ENCODE measurements at regions not wholly inside any gene's neighbourhood (a gene's known extent, or its start where the extent isn't known, plus 50 kb on each side); places are given as distances from the start of the nearest gene placed in this dataset.

DNA sequence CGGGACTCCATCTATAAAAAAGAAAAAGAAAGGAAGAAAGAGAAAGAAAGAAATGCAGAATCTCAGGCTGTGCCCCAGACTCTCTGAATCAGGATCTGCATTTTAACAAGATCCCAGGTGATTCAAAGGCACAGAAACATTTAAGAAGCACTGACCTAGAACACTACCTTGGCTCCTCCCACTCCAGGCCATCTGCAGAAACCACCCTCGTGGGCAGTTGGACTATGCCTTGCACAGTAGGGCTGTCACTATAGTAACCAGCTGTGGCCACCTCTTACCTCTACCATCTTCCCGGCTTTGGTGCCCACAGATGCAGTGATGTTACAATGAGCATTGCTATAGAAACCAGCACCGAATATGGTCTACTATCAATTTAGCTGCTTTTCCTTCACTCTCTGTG is 110.9 kb upstream of the PWP1 start:
- ChIA-PET POLR2A (no interaction called here), CTCF (ENCODE audit: unreplicated experiment) (no interaction called here)
- H3K4me2 ChIP-seq (ENCODE audit: low read length) = no peak overlapping the region

DNA sequence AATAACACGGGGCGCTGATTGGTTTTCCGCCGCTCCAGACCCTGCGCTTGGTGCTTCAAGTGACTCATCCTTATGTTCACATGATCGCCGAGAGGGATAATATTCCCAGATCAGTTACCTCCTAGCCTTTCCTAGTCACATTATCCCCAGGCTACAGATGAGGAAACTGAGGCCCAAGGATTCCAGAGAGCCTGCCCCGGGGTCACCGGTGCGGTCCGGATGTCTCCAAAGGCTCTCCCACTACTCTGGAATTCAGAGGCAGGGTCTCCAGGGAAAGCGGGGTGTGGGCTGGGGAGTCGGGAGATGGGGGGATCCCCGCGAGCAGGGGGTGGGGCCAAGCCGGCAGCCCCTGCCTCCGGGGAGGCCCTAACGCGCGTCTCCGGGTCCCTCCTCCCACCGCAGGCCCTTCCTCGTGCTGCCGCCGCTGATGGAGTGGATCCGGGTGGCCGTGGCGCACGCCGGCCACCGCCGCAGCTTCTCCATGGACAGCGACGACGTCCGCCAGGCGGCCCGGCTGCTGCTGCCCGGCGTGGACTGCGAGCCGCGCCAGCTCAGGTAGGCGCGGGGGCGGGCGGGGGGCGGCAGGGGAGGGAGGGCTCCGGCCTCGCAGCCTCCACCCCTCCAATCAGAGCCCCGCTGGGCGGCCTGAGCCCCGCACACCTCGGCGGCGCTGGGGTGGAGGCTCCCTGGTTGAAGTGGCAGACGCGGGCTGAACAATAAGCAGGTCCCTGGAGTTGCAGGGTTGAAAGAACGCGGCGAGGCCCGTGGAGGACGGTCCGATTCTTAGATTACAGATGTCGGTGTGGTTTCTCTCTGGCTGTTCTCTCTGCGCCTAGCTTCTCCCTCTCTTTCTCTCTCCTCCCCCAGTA is 104.6 kb upstream of the PWP1 start:
- ChIA-PET POLR2A (no interaction called here), CTCF (ENCODE audit: unreplicated experiment) (no interaction called here)
- no peaks in the 10 kb centered on the region for H3K9me2 ChIP-seq (ENCODE audit: insufficient read depth, low read length)
- no peak overlapping the region for H2AFZ ChIP-seq (ENCODE audit: low read length)
- no peak overlapping the region for H3K27ac ChIP-seq (ENCODE audit: low read depth, low read length, poor library complexity, severe bottlenecking)
- no peaks in the 10 kb centered on the region for H4K20me1 ChIP-seq (ENCODE audit: insufficient read depth, low read length)
- no peak overlapping the region for H3K4me3 ChIP-seq (ENCODE audit: low read depth, low read length, poor library complexity, severe bottlenecking)
- no peak for DNase-seq (ENCODE audit: low spot score)
- no peak for TF ChIP-seq EZH2phosphoT487 (IDR thresholded peaks at IDR 0.05; ENCODE audit: borderline replicate concordance, low read depth, low read length)
- TF ChIP-seq, protein P1, sequence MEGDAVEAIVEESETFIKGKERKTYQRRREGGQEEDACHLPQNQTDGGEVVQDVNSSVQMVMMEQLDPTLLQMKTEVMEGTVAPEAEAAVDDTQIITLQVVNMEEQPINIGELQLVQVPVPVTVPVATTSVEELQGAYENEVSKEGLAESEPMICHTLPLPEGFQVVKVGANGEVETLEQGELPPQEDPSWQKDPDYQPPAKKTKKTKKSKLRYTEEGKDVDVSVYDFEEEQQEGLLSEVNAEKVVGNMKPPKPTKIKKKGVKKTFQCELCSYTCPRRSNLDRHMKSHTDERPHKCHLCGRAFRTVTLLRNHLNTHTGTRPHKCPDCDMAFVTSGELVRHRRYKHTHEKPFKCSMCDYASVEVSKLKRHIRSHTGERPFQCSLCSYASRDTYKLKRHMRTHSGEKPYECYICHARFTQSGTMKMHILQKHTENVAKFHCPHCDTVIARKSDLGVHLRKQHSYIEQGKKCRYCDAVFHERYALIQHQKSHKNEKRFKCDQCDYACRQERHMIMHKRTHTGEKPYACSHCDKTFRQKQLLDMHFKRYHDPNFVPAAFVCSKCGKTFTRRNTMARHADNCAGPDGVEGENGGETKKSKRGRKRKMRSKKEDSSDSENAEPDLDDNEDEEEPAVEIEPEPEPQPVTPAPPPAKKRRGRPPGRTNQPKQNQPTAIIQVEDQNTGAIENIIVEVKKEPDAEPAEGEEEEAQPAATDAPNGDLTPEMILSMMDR (conservative IDR thresholded peaks at IDR 0.05; ENCODE audit: low read length) = no peak
- H3K36me3 ChIP-seq (ENCODE audit: insufficient read depth, low read length) = no peaks in the 10 kb centered on the region
- H3K9me3 ChIP-seq (ENCODE audit: low read length) = no peaks in the 10 kb centered on the region
- H3K79me2 ChIP-seq (ENCODE audit: insufficient read depth, low read depth, low read length) = no peaks in the 10 kb centered on the region
- no peak overlapping the region for H3K4me2 ChIP-seq (ENCODE audit: low read length)
- no TSS peak for BruUV-seq (replicated peaks)
- no peaks in the 10 kb centered on the region for H3K4me1 ChIP-seq (ENCODE audit: insufficient read depth, low read length, poor library complexity, severe bottlenecking)
- intact Hi-C loops (cut with micrococcal nuclease; ENCODE audit: unreplicated experiment) = no loop called here

More for the DNA sequence above, 110.9 kb upstream of the PWP1 start:
- no peak for DNase-seq (ENCODE audit: low spot score)
- Histone ChIP-seq H4K20me1 (ENCODE audit: insufficient read depth, low read length) (no peaks in the 10 kb centered on the region), H3K27ac (ENCODE audit: low read depth, low read length, poor library complexity, severe bottlenecking) (no peak overlapping the region), H3K4me1 (ENCODE audit: insufficient read depth, low read length, poor library complexity, severe bottlenecking) (no peaks in the 10 kb centered on the region), H3K4me3 (ENCODE audit: low read depth, low read length, poor library complexity, severe bottlenecking) (no peak overlapping the region), H3K36me3 (ENCODE audit: insufficient read depth, low read length) (no peaks in the 10 kb centered on the region), H3K9me3 (ENCODE audit: low read length) (no peaks in the 10 kb centered on the region), H3K9me2 (ENCODE audit: insufficient read depth, low read length) (no peaks in the 10 kb centered on the region), H3K79me2 (ENCODE audit: insufficient read depth, low read depth, low read length) (no peaks in the 10 kb centered on the region), H2AFZ (ENCODE audit: low read length) (no peak overlapping the region)
- no peak for TF ChIP-seq EZH2phosphoT487 (IDR thresholded peaks at IDR 0.05; ENCODE audit: borderline replicate concordance, low read depth, low read length)
- TF ChIP-seq, protein P1 (conservative IDR thresholded peaks at IDR 0.05; ENCODE audit: low read length) = no peak
- intact Hi-C loops (cut with micrococcal nuclease; ENCODE audit: unreplicated experiment) = no loop called here
- BruUV-seq (replicated peaks) = no TSS peak

DNA sequence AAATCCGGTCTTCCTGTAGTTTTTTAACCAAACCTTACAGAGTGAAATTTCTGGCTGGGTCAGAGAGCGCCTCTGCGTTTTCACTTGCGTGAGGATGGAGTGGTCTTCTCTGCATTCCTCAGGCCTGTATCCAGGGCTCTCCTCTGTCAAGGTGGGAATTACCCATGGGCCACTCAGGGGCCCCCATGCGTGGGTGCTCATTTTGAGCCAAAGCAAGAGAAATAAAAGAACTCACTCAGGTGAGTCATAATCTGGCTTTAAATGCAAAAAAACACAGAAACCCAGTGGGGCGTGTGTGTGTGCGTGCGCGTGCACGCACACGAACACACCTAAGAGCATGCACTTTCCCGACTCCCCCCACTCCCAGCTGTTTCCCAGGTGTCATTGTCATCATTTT is 104.0 kb upstream of the PWP1 start:
- no peak for DNase-seq (ENCODE audit: low spot score)
- no peak overlapping the region for H3K4me3 ChIP-seq (ENCODE audit: low read depth, low read length, poor library complexity, severe bottlenecking)
- no peaks in the 10 kb centered on the region for H3K36me3 ChIP-seq (ENCODE audit: insufficient read depth, low read length)
- no peaks in the 10 kb centered on the region for H3K79me2 ChIP-seq (ENCODE audit: insufficient read depth, low read depth, low read length)
- H3K4me2 ChIP-seq (ENCODE audit: low read length) = no peak overlapping the region
- no peak overlapping the region for H2AFZ ChIP-seq (ENCODE audit: low read length)
- BruUV-seq (replicated peaks) = no TSS peak
- intact Hi-C loops (cut with micrococcal nuclease; ENCODE audit: unreplicated experiment) = no loop called here
- POLR2A ChIA-PET = no interaction called here
- no peaks in the 10 kb centered on the region for H3K4me1 ChIP-seq (ENCODE audit: insufficient read depth, low read length, poor library complexity, severe bottlenecking)
- H3K27ac ChIP-seq (ENCODE audit: low read depth, low read length, poor library complexity, severe bottlenecking) = no peak overlapping the region
- H4K20me1 ChIP-seq (ENCODE audit: insufficient read depth, low read length) = no peaks in the 10 kb centered on the region
- H3K9me3 ChIP-seq (ENCODE audit: low read length) = no peaks in the 10 kb centered on the region
- CTCF ChIA-PET (ENCODE audit: unreplicated experiment) = no interaction called here
- TF ChIP-seq, protein P1 (conservative IDR thresholded peaks at IDR 0.05; ENCODE audit: low read length) = no peak
- TF ChIP-seq EZH2phosphoT487 (IDR thresholded peaks at IDR 0.05; ENCODE audit: borderline replicate concordance, low read depth, low read length) = no peak
- no peaks in the 10 kb centered on the region for H3K9me2 ChIP-seq (ENCODE audit: insufficient read depth, low read length)
